ENCODE measurements at regions not wholly inside any gene's neighbourhood (a gene's known extent, or its start where the extent isn't known, plus 50 kb on each side); places are given as distances from the start of the nearest gene placed in this dataset.

DNA sequence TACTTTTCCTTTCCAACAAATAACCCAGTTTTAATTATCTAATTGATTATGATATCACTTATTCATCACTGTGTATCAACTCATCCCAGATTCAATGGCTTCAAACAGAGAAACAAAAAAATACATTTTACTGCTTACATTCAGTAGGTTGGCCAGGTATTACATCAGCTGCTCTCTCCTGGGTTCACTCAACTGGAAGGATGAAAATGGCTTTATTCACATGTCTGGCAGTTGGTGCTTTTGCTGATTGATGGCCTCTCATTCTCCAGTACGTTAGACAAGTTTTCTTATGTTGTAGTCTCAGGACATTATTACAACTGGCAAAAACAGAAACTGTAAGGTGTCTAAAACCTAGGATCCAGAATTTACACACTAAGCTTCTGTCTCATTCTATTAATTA, 811.0 kb upstream of the ALCAM start:
- TF ChIP-seq, protein P1, sequence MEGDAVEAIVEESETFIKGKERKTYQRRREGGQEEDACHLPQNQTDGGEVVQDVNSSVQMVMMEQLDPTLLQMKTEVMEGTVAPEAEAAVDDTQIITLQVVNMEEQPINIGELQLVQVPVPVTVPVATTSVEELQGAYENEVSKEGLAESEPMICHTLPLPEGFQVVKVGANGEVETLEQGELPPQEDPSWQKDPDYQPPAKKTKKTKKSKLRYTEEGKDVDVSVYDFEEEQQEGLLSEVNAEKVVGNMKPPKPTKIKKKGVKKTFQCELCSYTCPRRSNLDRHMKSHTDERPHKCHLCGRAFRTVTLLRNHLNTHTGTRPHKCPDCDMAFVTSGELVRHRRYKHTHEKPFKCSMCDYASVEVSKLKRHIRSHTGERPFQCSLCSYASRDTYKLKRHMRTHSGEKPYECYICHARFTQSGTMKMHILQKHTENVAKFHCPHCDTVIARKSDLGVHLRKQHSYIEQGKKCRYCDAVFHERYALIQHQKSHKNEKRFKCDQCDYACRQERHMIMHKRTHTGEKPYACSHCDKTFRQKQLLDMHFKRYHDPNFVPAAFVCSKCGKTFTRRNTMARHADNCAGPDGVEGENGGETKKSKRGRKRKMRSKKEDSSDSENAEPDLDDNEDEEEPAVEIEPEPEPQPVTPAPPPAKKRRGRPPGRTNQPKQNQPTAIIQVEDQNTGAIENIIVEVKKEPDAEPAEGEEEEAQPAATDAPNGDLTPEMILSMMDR (IDR thresholded peaks at IDR 0.05; ENCODE audit: borderline replicate concordance, extremely low read depth, low read length, poor library complexity, severe bottlenecking) = no peak
- no peak for TF ChIP-seq EZH2 (IDR thresholded peaks at IDR 0.05; ENCODE audit: borderline replicate concordance, low read depth, low read length, severe bottlenecking)
